ENCODE measurements at regions not wholly inside any gene's neighbourhood (a gene's known extent, or its start where the extent isn't known, plus 50 kb on each side); places are given as distances from the start of the nearest gene placed in this dataset.

DNA sequence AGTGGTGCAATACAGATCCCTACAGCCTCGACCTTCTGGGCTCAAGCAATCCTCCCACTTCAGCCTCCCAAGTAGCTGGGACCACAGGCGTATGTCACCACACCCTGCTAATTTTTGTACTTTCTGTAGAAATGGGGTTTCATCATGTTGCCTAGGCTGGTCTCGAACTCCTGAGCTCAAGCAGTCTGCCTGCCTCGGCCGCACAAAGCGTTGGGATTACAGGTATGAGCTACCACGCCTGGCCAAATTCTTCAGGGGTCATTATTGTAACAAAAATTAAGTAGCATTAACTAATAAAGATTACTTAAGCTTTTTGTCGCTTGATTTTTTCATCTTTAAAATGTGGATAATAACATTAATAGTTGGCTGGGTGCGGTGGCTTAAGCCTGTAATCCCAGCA is 195.3 kb upstream of the IER5L start:
- H3K9ac ChIP-seq (ENCODE audit: insufficient read length) = no peak overlapping the region
- H3K4me3 ChIP-seq = no peak overlapping the region
- no peak overlapping the region for H3K27ac ChIP-seq

DNA sequence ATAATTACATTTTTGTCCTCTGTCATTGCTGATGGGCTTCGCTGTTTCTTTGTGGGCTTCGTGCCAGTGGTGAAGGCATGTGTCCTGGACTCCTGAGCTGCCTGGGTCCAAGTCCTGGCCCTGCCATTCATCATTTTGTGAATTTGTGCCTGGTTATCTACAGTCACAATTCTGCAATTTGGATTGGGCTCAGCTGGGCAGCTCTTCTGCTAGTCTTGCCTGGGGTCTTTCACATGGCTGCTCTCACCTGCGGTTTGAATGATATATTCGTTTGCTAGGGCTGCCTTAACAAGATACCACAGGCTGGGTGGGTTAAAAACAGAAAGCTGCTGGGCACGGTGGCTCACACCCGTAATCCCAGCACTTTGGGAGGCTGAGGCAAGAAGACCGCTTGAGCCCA is 192.7 kb upstream of the IER5L start:
- no peaks in the 10 kb centered on the region for H3K36me3 ChIP-seq (ENCODE audit: insufficient read depth, low read length)
- TF ChIP-seq POLR2AphosphoS5 (IDR thresholded peaks at IDR 0.05; ENCODE audit: borderline replicate concordance, low read depth, low read length) = no peak
- no peak for TF ChIP-seq EZH2 (IDR thresholded peaks at IDR 0.05)
- TF ChIP-seq FOXP2 (optimal IDR thresholded peaks at IDR 0.05; ENCODE audit: control extremely low read depth, extremely low read length, insufficient read depth) = no peak
- DNase-seq (ENCODE audit: low read depth, low spot score) = no peak
- H3K4me3 ChIP-seq = no peak overlapping the region
- no peak overlapping the region for H3K27ac ChIP-seq
- H3K9me3 ChIP-seq (ENCODE audit: low read depth, low read length) = no peaks in the 10 kb centered on the region
- H3K9ac ChIP-seq (ENCODE audit: insufficient read length) = no peak overlapping the region

More for the DNA sequence above, 195.3 kb upstream of the IER5L start:
- Histone ChIP-seq H3K9me3 (ENCODE audit: low read depth, low read length) (no peaks in the 10 kb centered on the region), H3K36me3 (ENCODE audit: insufficient read depth, low read length) (no peaks in the 10 kb centered on the region)
- DNase-seq (ENCODE audit: low read depth, low spot score) = no peak
- TF ChIP-seq EZH2 (IDR thresholded peaks at IDR 0.05) (no peak), POLR2AphosphoS5 (IDR thresholded peaks at IDR 0.05; ENCODE audit: borderline replicate concordance, low read depth, low read length) (no peak), FOXP2 (optimal IDR thresholded peaks at IDR 0.05; ENCODE audit: control extremely low read depth, extremely low read length, insufficient read depth) (no peak)

DNA sequence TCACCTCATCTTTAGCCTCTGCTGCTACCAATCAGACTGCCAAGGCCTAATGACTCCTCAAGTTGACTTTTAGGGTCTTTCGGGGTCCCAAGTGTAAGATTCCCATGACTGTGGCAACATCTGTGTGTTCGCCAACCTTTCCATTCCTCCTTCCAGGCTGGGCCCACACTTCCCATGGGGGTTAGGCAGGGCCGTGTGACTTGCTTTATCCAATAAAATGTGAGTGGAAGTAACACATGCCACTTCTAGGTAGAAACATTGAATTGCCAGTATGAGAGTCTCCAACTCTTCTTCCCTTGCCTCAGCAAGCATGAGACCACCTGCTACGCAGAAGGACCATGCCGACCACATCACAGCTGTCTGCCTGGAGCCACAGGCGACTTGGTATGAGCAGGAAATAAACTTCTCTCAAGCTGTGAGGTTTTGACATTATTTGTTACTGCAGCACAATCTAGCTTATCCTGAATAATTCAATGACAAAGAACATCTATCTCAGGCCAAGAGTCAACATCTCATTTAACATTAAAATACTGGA is 190.4 kb upstream of the IER5L start:
- H3K4me3 ChIP-seq = no peak overlapping the region
- H3K27ac ChIP-seq = no peak overlapping the region
- no peak overlapping the region for H3K9ac ChIP-seq (ENCODE audit: insufficient read length)
- no peak for DNase-seq (ENCODE audit: low read depth, low spot score)
- TF ChIP-seq POLR2AphosphoS5 (IDR thresholded peaks at IDR 0.05; ENCODE audit: borderline replicate concordance, low read depth, low read length) (no peak), EZH2 (IDR thresholded peaks at IDR 0.05) (no peak), FOXP2 (optimal IDR thresholded peaks at IDR 0.05; ENCODE audit: control extremely low read depth, extremely low read length, insufficient read depth) (no peak)
- H3K36me3 ChIP-seq (ENCODE audit: insufficient read depth, low read length) = no peaks in the 10 kb centered on the region
- H3K9me3 ChIP-seq (ENCODE audit: low read depth, low read length) = no peaks in the 10 kb centered on the region

DNA sequence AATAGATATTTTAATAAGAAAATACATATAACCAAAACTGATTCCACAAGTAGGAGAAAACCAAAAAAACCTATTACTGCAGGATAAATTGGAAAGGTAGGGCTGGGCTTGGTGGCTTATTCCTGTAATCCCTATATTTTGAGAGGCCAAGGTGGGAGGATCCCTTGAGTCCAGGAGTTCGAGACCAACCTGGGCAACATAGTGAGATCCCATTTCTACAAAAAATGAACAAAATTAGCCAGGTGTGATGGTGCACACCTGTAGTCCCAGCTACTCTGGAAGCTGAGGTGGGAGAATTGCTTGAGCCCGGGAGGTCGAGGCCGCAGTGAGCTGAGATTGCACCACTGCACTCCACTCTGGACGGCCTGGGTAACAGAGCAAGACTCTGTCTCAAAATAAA is 189.2 kb upstream of the IER5L start:
- H3K4me3 ChIP-seq = no peak overlapping the region
- no peak for TF ChIP-seq POLR2AphosphoS5 (IDR thresholded peaks at IDR 0.05; ENCODE audit: borderline replicate concordance, low read depth, low read length)
- no peak for TF ChIP-seq FOXP2 (optimal IDR thresholded peaks at IDR 0.05; ENCODE audit: control extremely low read depth, extremely low read length, insufficient read depth)
- DNase-seq (ENCODE audit: low read depth, low spot score) = no peak
- H3K9me3 ChIP-seq (ENCODE audit: low read depth, low read length) = no peaks in the 10 kb centered on the region
- H3K9ac ChIP-seq (ENCODE audit: insufficient read length) = no peak overlapping the region
- no peaks in the 10 kb centered on the region for H3K36me3 ChIP-seq (ENCODE audit: insufficient read depth, low read length)
- no peak overlapping the region for H3K27ac ChIP-seq

DNA sequence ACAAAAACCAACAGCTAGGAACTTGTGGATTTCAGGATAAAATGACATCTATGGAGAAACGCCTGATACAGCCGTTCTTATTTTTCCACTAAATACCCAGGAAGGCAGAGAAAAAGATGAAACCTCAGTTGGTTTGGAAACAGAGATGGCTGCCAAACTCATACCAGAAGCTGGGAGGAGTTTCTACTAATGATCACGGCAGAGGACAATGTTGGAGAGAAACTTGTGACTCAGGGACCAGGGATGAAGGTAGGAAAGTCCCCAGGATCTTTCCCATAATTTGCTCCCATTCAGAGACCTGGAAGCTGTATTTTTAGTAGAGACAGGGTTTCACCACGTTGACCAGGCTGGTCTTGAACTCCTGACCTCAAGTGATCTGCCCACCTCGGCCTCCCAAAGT is 187.1 kb upstream of the IER5L start:
- DNase-seq (ENCODE audit: low read depth, low spot score) = no peak
- Histone ChIP-seq H3K4me3 (no peak overlapping the region), H3K9me3 (ENCODE audit: low read depth, low read length) (no peaks in the 10 kb centered on the region), H3K27ac (no peak overlapping the region), H3K36me3 (ENCODE audit: insufficient read depth, low read length) (no peaks in the 10 kb centered on the region), H3K9ac (ENCODE audit: insufficient read length) (no peak overlapping the region)
- TF ChIP-seq EZH2 (IDR thresholded peaks at IDR 0.05) = no peak
- no peak for TF ChIP-seq POLR2AphosphoS5 (IDR thresholded peaks at IDR 0.05; ENCODE audit: borderline replicate concordance, low read depth, low read length)
- TF ChIP-seq FOXP2 (optimal IDR thresholded peaks at IDR 0.05; ENCODE audit: control extremely low read depth, extremely low read length, insufficient read depth) = no peak

DNA sequence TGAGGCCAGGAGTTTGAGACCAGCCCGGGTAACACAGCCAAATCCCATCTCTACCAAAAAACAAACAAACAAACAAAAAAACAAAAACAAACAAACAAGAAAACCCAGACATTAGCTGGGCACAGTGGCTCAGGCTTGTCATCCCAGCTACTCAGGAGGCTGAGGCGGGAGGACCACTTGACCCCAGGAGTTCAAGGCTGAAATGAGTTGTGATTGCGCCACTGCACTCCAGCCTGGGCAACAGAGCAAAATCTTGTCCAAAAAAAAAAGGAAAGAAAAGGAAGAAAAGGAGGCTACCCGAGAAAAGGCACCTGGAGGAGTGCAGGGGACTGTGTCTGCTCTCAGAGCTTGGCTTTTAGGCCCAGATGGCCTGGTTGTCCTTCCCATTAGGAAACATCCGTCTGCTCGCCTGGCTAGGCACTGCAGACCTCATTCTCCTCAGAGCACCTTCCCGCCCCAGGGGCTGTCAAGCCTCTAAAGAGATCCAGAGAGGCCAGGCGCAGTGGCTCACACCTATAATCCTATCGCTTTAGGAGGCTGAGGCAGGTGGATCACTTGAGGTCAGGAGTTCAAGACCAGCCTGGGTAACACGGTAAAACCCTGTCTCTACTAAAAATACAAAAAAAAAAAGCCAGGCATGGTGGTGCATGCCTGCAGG is 185.3 kb upstream of the IER5L start:
- Histone ChIP-seq H3K36me3 (ENCODE audit: insufficient read depth, low read length) (no peaks in the 10 kb centered on the region), H3K4me3 (no peak overlapping the region), H3K9me3 (ENCODE audit: low read depth, low read length) (no peaks in the 10 kb centered on the region), H3K27ac (no peak overlapping the region), H3K9ac (ENCODE audit: insufficient read length) (no peak overlapping the region)
- DNase-seq (ENCODE audit: low read depth, low spot score) = no peak
- TF ChIP-seq FOXP2 (optimal IDR thresholded peaks at IDR 0.05; ENCODE audit: control extremely low read depth, extremely low read length, insufficient read depth) = no peak
- TF ChIP-seq EZH2 (IDR thresholded peaks at IDR 0.05) = no peak
- TF ChIP-seq POLR2AphosphoS5 (IDR thresholded peaks at IDR 0.05; ENCODE audit: borderline replicate concordance, low read depth, low read length) = no peak

DNA sequence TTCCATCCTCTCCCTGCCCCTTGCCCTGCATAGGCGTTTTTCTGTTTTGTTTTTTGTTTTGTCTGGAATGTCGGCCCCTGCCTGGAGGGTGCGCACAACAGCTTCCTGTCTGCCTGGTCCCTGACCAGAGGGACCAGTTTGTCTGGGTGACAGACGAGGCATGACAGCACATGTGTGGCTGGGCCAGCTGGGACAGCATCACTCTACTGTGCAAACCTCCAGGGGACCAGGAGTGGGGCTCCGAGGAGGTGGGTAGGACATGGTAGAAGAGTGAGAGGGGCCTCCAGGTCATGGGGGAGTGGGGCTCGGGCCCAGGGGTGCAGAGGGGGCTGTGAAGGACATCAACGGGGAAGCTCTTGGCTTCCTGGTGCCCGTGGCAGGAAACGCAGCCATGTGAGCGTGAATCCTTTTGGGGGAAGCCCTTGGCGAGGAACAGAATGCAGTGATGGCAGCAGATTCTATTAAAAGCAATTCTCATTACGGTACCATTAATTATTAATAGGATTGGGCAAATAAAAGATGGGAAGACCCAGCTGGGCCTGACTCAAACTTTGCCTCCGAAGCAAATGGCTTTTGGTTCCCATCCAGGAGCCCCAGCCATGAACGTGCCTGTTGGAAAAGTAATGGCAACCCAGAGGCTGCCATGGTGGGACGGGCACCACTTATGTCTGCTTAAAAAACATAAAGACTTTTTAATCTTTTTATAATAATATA is 184.4 kb upstream of the IER5L start:
- Histone ChIP-seq H3K9me3 (ENCODE audit: low read depth, low read length) (no peaks in the 10 kb centered on the region), H3K9ac (ENCODE audit: insufficient read length) (no peak overlapping the region), H3K4me3 (no peak overlapping the region), H3K36me3 (ENCODE audit: insufficient read depth, low read length) (no peaks in the 10 kb centered on the region), H3K27ac (no peak overlapping the region)
- DNase-seq (ENCODE audit: low read depth, low spot score) = no peak
- TF ChIP-seq POLR2AphosphoS5 (IDR thresholded peaks at IDR 0.05; ENCODE audit: borderline replicate concordance, low read depth, low read length) (no peak), FOXP2 (optimal IDR thresholded peaks at IDR 0.05; ENCODE audit: control extremely low read depth, extremely low read length, insufficient read depth) (no peak), EZH2 (IDR thresholded peaks at IDR 0.05) (no peak)

DNA sequence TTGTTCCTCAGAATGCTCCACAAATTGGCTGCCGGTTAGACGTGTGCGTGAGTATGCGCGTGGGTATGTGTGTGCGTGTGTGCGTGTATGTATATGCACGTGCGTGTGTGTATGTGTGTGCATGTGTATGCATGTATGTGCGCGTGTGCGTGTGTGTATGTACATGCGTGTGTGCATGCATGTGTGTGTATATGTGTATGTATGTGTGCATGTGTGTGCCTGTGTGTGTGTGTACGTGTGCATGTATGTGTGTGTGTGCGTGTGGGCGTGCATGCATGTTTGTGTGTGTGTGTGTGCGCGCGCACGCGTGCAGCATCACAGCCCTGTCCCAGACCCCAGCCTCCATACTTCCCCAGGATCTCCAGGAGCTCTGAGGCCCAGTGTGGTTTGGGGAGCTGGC is 183.1 kb upstream of the IER5L start:
- H3K9me3 ChIP-seq (ENCODE audit: low read depth, low read length) = no peaks in the 10 kb centered on the region
- TF ChIP-seq EZH2 (IDR thresholded peaks at IDR 0.05) (no peak), FOXP2 (optimal IDR thresholded peaks at IDR 0.05; ENCODE audit: control extremely low read depth, extremely low read length, insufficient read depth) (no peak), POLR2AphosphoS5 (IDR thresholded peaks at IDR 0.05; ENCODE audit: borderline replicate concordance, low read depth, low read length) (no peak)
- DNase-seq (ENCODE audit: low read depth, low spot score) = no peak
- no peak overlapping the region for H3K27ac ChIP-seq
- H3K9ac ChIP-seq (ENCODE audit: insufficient read length) = no peak overlapping the region
- no peak overlapping the region for H3K4me3 ChIP-seq
- no peaks in the 10 kb centered on the region for H3K36me3 ChIP-seq (ENCODE audit: insufficient read depth, low read length)
